HUES64 (cell line): ENCODE measurements at regions not wholly inside any gene's neighbourhood (a gene's known extent, or its start where the extent isn't known, plus 50 kb on each side); places are given as distances from the start of the nearest gene placed in this dataset.
"Not testable (repeated sequence)": the region's sequence is repeated elsewhere in the genome, so short reads cannot be mapped to it uniquely, and the experiment has no call there.

ENCODE experiments used
- H3K27ac ChIP-seq: 2 replicates; pipeline ENCODE4 v1.7.0; 2013; ENCODE audit warnings: low read depth, low read length, inconsistent platforms
- H3K27me3 ChIP-seq: 2 replicates; pipeline ENCODE4 v1.6.1; 2013; ENCODE audit warnings: mild to moderate bottlenecking, low read length; ENCODE audit not compliant: insufficient read depth
- H3K36me3 ChIP-seq: 2 replicates; pipeline ENCODE4 v1.6.1; 2013; ENCODE audit warnings: mild to moderate bottlenecking, low read length; ENCODE audit not compliant: insufficient read depth
- H3K4me1 ChIP-seq: 2 replicates; pipeline ENCODE4 v1.6.1; 2013; ENCODE audit warnings: mild to moderate bottlenecking, low read length, moderate library complexity; ENCODE audit not compliant: insufficient read depth
- H3K4me3 ChIP-seq: 2 replicates; pipeline ENCODE4 v1.5.1; 2013; ENCODE audit warnings: mild to moderate bottlenecking, low read length, moderate library complexity
- H3K9ac ChIP-seq: 2 replicates; pipeline ENCODE4 v1.6.1; 2013; ENCODE audit warnings: mild to moderate bottlenecking, low read depth, low read length
- H3K9me3 ChIP-seq: 2 replicates; pipeline ENCODE4 v1.6.1; 2013; ENCODE audit warnings: low read depth, low read length; ENCODE audit not compliant: insufficient read depth
- WGBS: fragments of 150-250, 120-280 bp; methylation state at CpG from one replicate; pipeline ENCODE4 v1.1.7; 2013; ENCODE audit warnings: missing lambda C conversion rate; 5-methylcytosine and 5-hydroxymethylcytosine counted together

DNA sequence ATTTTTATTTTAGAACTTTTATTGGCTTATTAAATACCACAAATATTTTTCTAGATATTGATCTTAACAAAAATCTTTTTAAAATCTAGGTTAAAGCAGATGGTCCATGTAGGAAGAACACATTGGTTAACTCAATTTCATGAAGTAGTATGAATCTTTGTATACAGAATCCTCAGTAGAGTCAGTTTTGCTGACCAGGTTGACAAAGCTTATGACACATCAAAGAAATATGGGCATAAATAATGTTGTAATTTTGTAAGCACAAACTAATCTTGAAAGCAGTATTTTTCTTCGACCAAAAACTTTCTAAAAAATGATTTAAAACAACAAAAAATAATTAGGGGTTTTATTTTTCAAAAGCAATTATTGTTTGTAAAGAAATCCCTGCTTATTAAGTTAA lies 479.3 kb upstream of the PCDH10 start:
- Histone ChIP-seq H3K27ac (no peak overlapping the region), H3K27me3 (no peaks in the 10 kb centered on the region), H3K9me3 (0 out of 2 replicates have a peak, but pooled peaks cover 3% of the 10 kb centered on the region), H3K9ac (no peak overlapping the region), H3K4me3 (no peak overlapping the region), H3K4me1 (no peaks in the 10 kb centered on the region), H3K36me3 (no peaks in the 10 kb centered on the region)
- no CpG with 5 or more reads among the region's 1 CpG for WGBS

DNA sequence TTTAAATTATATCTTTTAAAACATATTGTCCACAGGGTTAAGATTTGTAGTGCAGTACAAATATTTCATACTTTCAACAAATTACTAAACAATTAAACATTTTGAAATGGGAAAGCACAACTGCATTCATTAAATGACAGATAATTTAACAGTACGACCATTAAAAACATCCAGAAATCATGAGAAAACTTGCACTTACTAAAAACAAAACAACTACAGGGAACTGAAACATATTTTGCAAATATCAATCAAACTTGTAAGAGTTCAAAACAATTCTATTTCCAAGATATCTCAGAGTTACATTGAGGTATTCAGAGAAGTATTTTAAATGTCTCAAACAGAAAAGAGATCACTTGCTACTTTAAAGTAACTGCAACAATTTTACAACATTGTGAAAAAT lies 478.5 kb upstream of the PCDH10 start:
- Histone ChIP-seq H3K27ac (no peak overlapping the region), H3K4me3 (no peak overlapping the region), H3K9me3 (0 out of 2 replicates have a peak, but pooled peaks cover 3% of the 10 kb centered on the region), H3K36me3 (no peaks in the 10 kb centered on the region), H3K9ac (no peak overlapping the region), H3K4me1 (no peaks in the 10 kb centered on the region), H3K27me3 (no peaks in the 10 kb centered on the region)
- 94% methylated on average over 1 of the region's 1 CpG for WGBS

GRCh38 chr4:132683957-132684356 lies 465.1 kb upstream of the PCDH10 start:
- no peak overlapping the region for H3K9ac ChIP-seq
- no peaks in the 10 kb centered on the region for H3K36me3 ChIP-seq
- no peak overlapping the region for H3K4me3 ChIP-seq
- H3K27me3 ChIP-seq, result no peaks in the 10 kb centered on the region
- H3K27ac ChIP-seq, result no peak overlapping the region
- peaks cover 27% of the 10 kb centered on the region for H3K9me3 ChIP-seq
- H3K4me1 ChIP-seq, result no peaks in the 10 kb centered on the region

GRCh38 chr4:132691026-132691425 lies 458.1 kb upstream of the PCDH10 start:
- no peaks in the 10 kb centered on the region for H3K36me3 ChIP-seq
- no peak overlapping the region for H3K27ac ChIP-seq
- H3K9me3 ChIP-seq, result peaks cover 10% of the 10 kb centered on the region
- WGBS, result 76% methylated on average over 2 of the region's 2 CpGs
- H3K4me3 ChIP-seq, result no peak overlapping the region
- no peak overlapping the region for H3K9ac ChIP-seq
- no peaks in the 10 kb centered on the region for H3K27me3 ChIP-seq
- H3K4me1 ChIP-seq, result no peaks in the 10 kb centered on the region

- Histone ChIP-seq H3K36me3 (no peaks in the 10 kb centered on the region), H3K9me3 (peaks cover 10% of the 10 kb centered on the region), H3K4me1 (no peaks in the 10 kb centered on the region), H3K9ac (no peak overlapping the region), H3K4me3 (no peak overlapping the region), H3K27me3 (no peaks in the 10 kb centered on the region), H3K27ac (no peak overlapping the region)
- 97% methylated on average over 1 of the region's 2 CpGs for WGBS
Observed at GRCh38 chr4:132691668-132692067, 457.4 kb upstream of the PCDH10 start.

GRCh38 chr4:132694775-132695174 lies 454.3 kb upstream of the PCDH10 start:
- H3K9me3 ChIP-seq, result peaks cover 10% of the 10 kb centered on the region
- H3K27ac ChIP-seq, result no peak overlapping the region
- no peaks in the 10 kb centered on the region for H3K4me1 ChIP-seq
- no peaks in the 10 kb centered on the region for H3K27me3 ChIP-seq
- H3K9ac ChIP-seq, result no peak overlapping the region
- no peak overlapping the region for H3K4me3 ChIP-seq
- no peaks in the 10 kb centered on the region for H3K36me3 ChIP-seq

- H3K27ac ChIP-seq, H3K4me3 ChIP-seq, H3K36me3 ChIP-seq, H3K27me3 ChIP-seq, H3K9ac ChIP-seq, H3K4me1 ChIP-seq: not testable (repeated sequence)
- H3K9me3 ChIP-seq, result peaks cover 10% of the 10 kb centered on the region
- 93% methylated on average over 3 of the region's 4 CpGs for WGBS
Observed at GRCh38 chr4:132697505-132697904, 451.6 kb upstream of the PCDH10 start.

- no peaks in the 10 kb centered on the region for H3K27me3 ChIP-seq
- H3K27ac ChIP-seq, result no peak overlapping the region
- WGBS, result 91% methylated on average over 2 of the region's 2 CpGs
Observed at GRCh38 chr4:132707955-132708354, 441.1 kb upstream of the PCDH10 start.

DNA sequence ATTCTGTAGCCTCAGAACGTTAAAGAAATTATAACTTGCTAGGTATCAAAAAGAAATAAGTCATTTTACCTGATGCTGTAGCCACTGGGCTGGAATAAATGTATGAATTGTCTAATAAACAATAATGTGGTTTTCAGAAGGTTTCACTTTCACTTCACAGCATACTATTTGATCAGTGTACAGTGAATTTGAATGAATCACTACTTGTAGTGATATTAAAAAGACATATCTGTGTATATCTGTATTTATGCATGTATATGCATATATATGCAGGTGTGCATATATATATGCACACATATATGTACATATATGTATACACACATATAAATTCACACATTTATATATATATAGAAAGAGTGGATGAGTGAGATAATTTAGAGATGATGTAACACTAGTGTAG lies 440.0 kb upstream of the PCDH10 start:
- H3K4me3 ChIP-seq, result no peak overlapping the region
- H3K4me1 ChIP-seq, result no peaks in the 10 kb centered on the region
- 100% methylated on average over 1 of the region's 1 CpG for WGBS
- H3K27ac ChIP-seq, result no peak overlapping the region
- H3K9ac ChIP-seq, result no peak overlapping the region
- no peaks in the 10 kb centered on the region for H3K36me3 ChIP-seq
- no peaks in the 10 kb centered on the region for H3K27me3 ChIP-seq
- no peaks in the 10 kb centered on the region for H3K9me3 ChIP-seq

More at GRCh38 chr4:132707955-132708354, 441.1 kb upstream of the PCDH10 start:
- Histone ChIP-seq H3K4me3 (no peak overlapping the region), H3K9me3 (no peaks in the 10 kb centered on the region), H3K4me1 (no peaks in the 10 kb centered on the region), H3K36me3 (no peaks in the 10 kb centered on the region), H3K9ac (no peak overlapping the region)

- Histone ChIP-seq H3K4me1 (no peaks in the 10 kb centered on the region), H3K27me3 (no peaks in the 10 kb centered on the region), H3K4me3 (no peak overlapping the region), H3K36me3 (no peaks in the 10 kb centered on the region), H3K9me3 (no peaks in the 10 kb centered on the region), H3K9ac (no peak overlapping the region), H3K27ac (no peak overlapping the region)
- 95% methylated on average over 2 of the region's 2 CpGs for WGBS
Observed at GRCh38 chr4:132710971-132711370, 438.1 kb upstream of the PCDH10 start.

GRCh38 chr4:132737344-132737743 lies 411.8 kb upstream of the PCDH10 start:
- no peaks in the 10 kb centered on the region for H3K4me1 ChIP-seq
- no peaks in the 10 kb centered on the region for H3K36me3 ChIP-seq
- H3K9ac ChIP-seq, result no peak overlapping the region
- no peaks in the 10 kb centered on the region for H3K9me3 ChIP-seq
- WGBS, result 93% methylated on average over 3 of the region's 3 CpGs
- H3K27ac ChIP-seq, result no peak overlapping the region
- H3K27me3 ChIP-seq, result no peaks in the 10 kb centered on the region
- H3K4me3 ChIP-seq, result no peak overlapping the region

- no peak overlapping the region for H3K4me3 ChIP-seq
- H3K9ac ChIP-seq, result no peak overlapping the region
- H3K9me3 ChIP-seq, result no peaks in the 10 kb centered on the region
- H3K27ac ChIP-seq, result no peak overlapping the region
- no peaks in the 10 kb centered on the region for H3K27me3 ChIP-seq
- H3K4me1 ChIP-seq, result no peaks in the 10 kb centered on the region
- H3K36me3 ChIP-seq, result no peaks in the 10 kb centered on the region
Observed at GRCh38 chr4:132759199-132759780, 389.8 kb upstream of the PCDH10 start.
